K562 (cell line): ENCODE measurements at regions not wholly inside any gene's neighbourhood (a gene's known extent, or its start where the extent isn't known, plus 50 kb on each side); places are given as distances from the start of the nearest gene placed in this dataset.

ENCODE experiments used
- ATAC-seq: fragments of 200-7000 bp; cut with Tn5 transposase; 3 replicates; pipeline ENCODE4 v1.9.1; 2020; ENCODE audit warnings: moderate library complexity
- BruUV-seq: library from RNA; stranded (reverse); fragments of 400-500 nt; replicated peaks from 2 replicates; lab custom pipeline; 2021; lab: Mats Ljungman, UMichigan
- CTCF ChIA-PET: fragments of 300-600 bp; formaldehyde crosslinking; extraction: SDS; loops from one replicate; lab custom pipeline; 2021; ENCODE audit warnings: low intra/inter-chr PET ratio; lab: Yijun Ruan, JAX
- POLR2A ChIA-PET: fragments of 300-600, 350-650 bp; sonication (Branson Sonifier 250); formaldehyde crosslinking; extraction: SDS; loops from one replicate; lab custom pipeline; 2021; ENCODE audit warnings: antibody characterized with exemption, inconsistent platforms; lab: Yijun Ruan, JAX
- DNase-seq, 4 experiments: peaks; one replicate each; pipeline versions ENCODE4 v3.0.0 to v3.0.0-alpha.2; 2011 to 2018; ENCODE audit warnings: low spot score in 3 of 4, mixed read lengths in 3 of 4; ENCODE audit errors: extremely low read depth in 1 of 4
- FAIRE-seq: peaks from 2 replicates; lab custom pipeline; 2011; peaks lifted over from hg19 to GRCh38; lab: Jason Lieb, UNC
- H2AFZ ChIP-seq: 2 replicates; pipeline ENCODE4 v1.6.0; 2011; ENCODE audit warnings: low read depth, low read length, control low read depth, inconsistent platforms
- H3K27ac ChIP-seq: fragments of 200-600 bp; 3 replicates; pipeline ENCODE4 v1.8.0; 2011; ENCODE audit warnings: low read depth, mild to moderate bottlenecking, control low read depth, inconsistent platforms, low read length, moderate library complexity, mixed read lengths; ENCODE audit errors: extremely low read depth
- H3K27me3 ChIP-seq, 2 experiments: fragments of 300-600 bp in 1 of 2; 2 replicates in 1 of 2; 3 replicates in 1 of 2; pipeline versions ENCODE4 v1.6.0 to v1.8.0; 2011; ENCODE audit warnings: inconsistent platforms in 2 of 2, low read length in 2 of 2, mild to moderate bottlenecking in 1 of 2, mixed read lengths in 1 of 2, moderate library complexity in 1 of 2; ENCODE audit not compliant: control insufficient read depth in 2 of 2, insufficient read depth in 2 of 2
- H3K36me3 ChIP-seq: fragments of 300-600 bp; 3 replicates; pipeline ENCODE4 v1.8.0; 2011; ENCODE audit warnings: mild to moderate bottlenecking, low read length, inconsistent platforms; ENCODE audit not compliant: control insufficient read depth, insufficient read depth
- H3K4me1 ChIP-seq, 2 experiments: fragments of 200-600 bp in 1 of 2; replicated peaks in 1 of 2; 2 replicates in 1 of 2; 3 replicates in 1 of 2; pipeline versions ENCODE4 v1.5.1 to v1.8.0; 2011; ENCODE audit warnings: inconsistent platforms in 2 of 2, low read length in 2 of 2, mild to moderate bottlenecking in 1 of 2, mixed read lengths in 1 of 2, moderate library complexity in 1 of 2; ENCODE audit not compliant: control insufficient read depth in 2 of 2, insufficient read depth in 2 of 2
- H3K4me2 ChIP-seq: 2 replicates; pipeline ENCODE4 v1.6.1; 2011; ENCODE audit warnings: low read length, control low read depth, inconsistent platforms, mixed read lengths; ENCODE audit not compliant: insufficient read depth
- H3K4me3 ChIP-seq: fragments of 200-600 bp; sonication (generic), shearing (Covaris generic); 2 replicates; pipeline ENCODE4 v1.5.1; 2016; ENCODE audit warnings: control low read depth, inconsistent platforms
- H3K79me2 ChIP-seq: fragments of 200-600 bp; 3 replicates; pipeline ENCODE4 v1.8.0; 2011; ENCODE audit warnings: low read length, inconsistent platforms; ENCODE audit not compliant: control insufficient read depth, insufficient read depth
- H3K9ac ChIP-seq, 2 experiments: 2 replicates each; pipeline versions ENCODE4 v1.6.0 to v1.6.1; 2011; ENCODE audit warnings: low read depth in 2 of 2, low read length in 2 of 2, control low read depth in 1 of 2, inconsistent platforms in 1 of 2, mild to moderate bottlenecking in 1 of 2, mixed read lengths in 1 of 2; ENCODE audit not compliant: insufficient read depth in 1 of 2
- H3K9me1 ChIP-seq: one replicate; pipeline ENCODE4 v1.6.0; 2011; ENCODE audit warnings: inconsistent platforms, mild to moderate bottlenecking, low read length, moderate library complexity; ENCODE audit not compliant: control insufficient read depth, insufficient read depth
- H3K9me3 ChIP-seq: replicated peaks from 2 replicates; pipeline ENCODE4 v1.5.1; 2011; ENCODE audit warnings: low read depth, low read length, inconsistent platforms; ENCODE audit not compliant: control insufficient read depth, insufficient read depth
- H4K20me1 ChIP-seq: replicated peaks from 2 replicates; pipeline ENCODE4 v1.6.1; 2011; ENCODE audit warnings: low read length, inconsistent platforms, mixed read lengths; ENCODE audit not compliant: control insufficient read depth, insufficient read depth
- ARID2 ChIP-seq: fragments of 450-650 bp; IDR thresholded peaks from 2 replicates; pipeline ENCODE4 v1.6.1; 2017; ENCODE audit warnings: antibody characterized with exemption, mild to moderate bottlenecking
- CHCHD3 ChIP-seq: fragments of 250-450 bp; sonication (Bioruptor Pico); IDR thresholded peaks from 2 replicates; pipeline ENCODE4 v2.1.2; 2022; ENCODE audit warnings: mild to moderate bottlenecking
- FOXK1 ChIP-seq: sonication (generic); formaldehyde crosslinking; IDR thresholded peaks from 2 replicates; pipeline ENCODE4 v1.8.0; 2022; ENCODE audit warnings: missing genetic modification reagents, mild to moderate bottlenecking, borderline replicate concordance
- KLF13 ChIP-seq: fragments of 450-650 bp; IDR thresholded peaks from 2 replicates; pipeline ENCODE4 v1.6.1; 2016; ENCODE audit warnings: missing genetic modification characterization, low read depth, mild to moderate bottlenecking, missing compliant biosample characterization, moderate library complexity, borderline replicate concordance
- MTA1 ChIP-seq: fragments of 450-650 bp; IDR thresholded peaks from 2 replicates; pipeline ENCODE4 v1.6.1; 2017; ENCODE audit warnings: borderline replicate concordance
- MYNN ChIP-seq, 2 experiments: sonication (generic); formaldehyde crosslinking in 1 of 2; IDR thresholded peaks; 2 replicates each; pipeline versions ENCODE4 v1.5.0 to v1.6.1; 2016 to 2020; ENCODE audit warnings: antibody characterized with exemption in 1 of 2, missing genetic modification reagents in 1 of 2
- RBM15 ChIP-seq: fragments of 200-400 bp; formaldehyde crosslinking; IDR thresholded peaks from 2 replicates; pipeline ENCODE4 v1.6.1; 2018; ENCODE audit warnings: mild to moderate bottlenecking, low read length, moderate library complexity; ENCODE audit not compliant: insufficient read depth
- RCOR1 ChIP-seq, 2 experiments: IDR thresholded peaks; 2 replicates each; pipeline ENCODE4 v1.6.1; 2012; ENCODE audit warnings: low read depth in 2 of 2, low read length in 2 of 2, borderline replicate concordance in 1 of 2, improper control_type of control experiment in 1 of 2
- TFAM ChIP-seq: fragments of 250-450 bp; sonication (Bioruptor Pico); conservative IDR thresholded peaks from 2 replicates; pipeline ENCODE4 v1.5.0; 2021; ENCODE audit warnings: mild to moderate bottlenecking, moderate library complexity
- TOE1 ChIP-seq, 2 experiments: fragments of 450-650 bp in 1 of 2; sonication (generic) in 1 of 2; formaldehyde crosslinking in 1 of 2; IDR thresholded peaks; 2 replicates each; pipeline versions ENCODE4 v1.7.1 to v1.8.0; 2016 to 2022; ENCODE audit warnings: borderline replicate concordance in 2 of 2, mild to moderate bottlenecking in 2 of 2, antibody characterized with exemption in 1 of 2, inconsistent platforms in 1 of 2, low read depth in 1 of 2, missing genetic modification reagents in 1 of 2, moderate library complexity in 1 of 2
- ZBED1 ChIP-seq: IDR thresholded peaks from 2 replicates; pipeline ENCODE4 v1.6.1; 2014
- ZBTB7A ChIP-seq: IDR thresholded peaks from 2 replicates; pipeline ENCODE4 v1.6.1; 2011; ENCODE audit warnings: low read depth, mild to moderate bottlenecking, low read length, moderate library complexity, borderline replicate concordance; ENCODE audit not compliant: control insufficient read depth
- ZNF431 ChIP-seq: sonication (generic); formaldehyde crosslinking; IDR thresholded peaks from 2 replicates; pipeline ENCODE4 v1.8.0; 2022; ENCODE audit warnings: mild to moderate bottlenecking, missing genetic modification reagents
- ZNF511 ChIP-seq: sonication (generic); formaldehyde crosslinking; IDR thresholded peaks from 2 replicates; pipeline ENCODE4 v1.8.0; 2022; ENCODE audit warnings: mild to moderate bottlenecking, missing genetic modification reagents
- ZSCAN29 ChIP-seq: fragments of 450-650 bp; IDR thresholded peaks from 2 replicates; pipeline ENCODE4 v1.6.1; 2017
- WGBS: fragments of 100-300 bp; shearing (Covaris generic); methylation state at CpG from one replicate; pipeline ENCODE4 v1.1.6; 2016; ENCODE audit warnings: low coverage, mixed read lengths; ENCODE audit not compliant: insufficient coverage; ENCODE audit errors: missing lambda C conversion rate; 5-methylcytosine and 5-hydroxymethylcytosine counted together
- in situ Hi-C: fragments of 300-500 bp; cut with MboI; formaldehyde crosslinking; loops from 4 replicates; pipeline ENCODE4 v1.15.0; 2018; ENCODE audit warnings: inconsistent platforms, mixed read lengths
- intact Hi-C: fragments of 100-400 bp; cut with micrococcal nuclease; formaldehyde crosslinking; loops from 2 replicates; pipeline ENCODE4 v1.14.2; 2022
- TF ChIP-seq, protein P1 (sequence below): sonication (generic); formaldehyde crosslinking; IDR thresholded peaks from 2 replicates; pipeline ENCODE4 v1.4.0; 2020; ENCODE audit warnings: mild to moderate bottlenecking, missing genetic modification reagents
- TF ChIP-seq, protein P2 (sequence below): fragments of 200-800 bp; sonication (Bioruptor generic); IDR thresholded peaks from 2 replicates; pipeline ENCODE4 v1.6.1; 2017; ENCODE audit warnings: missing genetic modification characterization, missing compliant biosample characterization
- TF ChIP-seq, protein P3 (sequence below): IDR thresholded peaks from 2 replicates; pipeline ENCODE4 v1.6.1; 2011; ENCODE audit not compliant: insufficient read length; ENCODE audit errors: extremely low read depth

DNA sequence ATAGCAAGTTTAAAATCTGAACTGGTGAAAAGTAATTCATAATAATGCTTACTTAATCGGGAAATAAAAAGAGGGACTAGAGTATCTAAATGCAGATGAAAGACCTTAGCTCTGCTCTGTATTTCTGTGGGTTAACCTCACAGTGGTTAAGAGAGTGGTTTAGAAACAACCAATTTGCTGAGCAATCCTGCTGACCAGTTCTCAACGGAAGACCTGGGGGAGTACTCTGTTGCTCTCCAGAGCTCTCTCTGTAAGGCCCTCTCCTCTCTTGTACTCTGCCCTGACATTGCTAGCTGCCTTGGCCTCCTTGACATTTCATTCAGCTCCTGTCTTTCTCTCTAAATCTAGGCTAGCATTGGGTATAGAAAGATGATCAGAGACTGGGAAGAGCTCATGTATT, 1186.6 kb upstream of the SEMA6A start:
- BruUV-seq = no TSS peak
- in situ Hi-C loops (no loop called here), intact Hi-C loops (no loop called here)
- WGBS = 0% methylated on average over 2 of the region's 2 CpGs
- FAIRE-seq (no peak), ATAC-seq (no peak), DNase-seq (no peak)
- Histone ChIP-seq H3K9me3 (no peaks in the 10 kb centered on the region), H3K4me1 (no peaks in the 10 kb centered on the region), H3K4me2 (no peak overlapping the region), H4K20me1 (no peaks in the 10 kb centered on the region), H3K27ac (no peak overlapping the region), H3K9me1 (no peaks in the 10 kb centered on the region), H3K4me3 (no peak overlapping the region), H3K79me2 (no peaks in the 10 kb centered on the region), H3K27me3 (no peaks in the 10 kb centered on the region), H2AFZ (no peak overlapping the region), H3K36me3 (no peaks in the 10 kb centered on the region), H3K9ac (no peak overlapping the region)
- ChIA-PET POLR2A (no interaction called here), CTCF (no interaction called here)
- TF ChIP-seq MTA1 (no peak), RCOR1 (IDR thresholded peaks at IDR 0.05; ENCODE audit: borderline replicate concordance in 1 of 2, low read depth in 2 of 2, low read length in 2 of 2) (no peak), CHCHD3 (no peak), ZNF511 (CRISPR knock-in tag) (no peak), ZBTB7A (no peak), FOXK1 (no peak), MYNN (IDR thresholded peaks at IDR 0.05) (no peak), MYNN (CRISPR knock-in tag; IDR thresholded peaks at IDR 0.05) (no peak), KLF13 (no peak), ZNF431 (CRISPR knock-in tag) (no peak), TFAM (CRISPR knock-in tag) (no peak), ZSCAN29 (no peak), ZBED1 (no peak), ARID2 (no peak), TOE1 (IDR thresholded peaks at IDR 0.05; ENCODE audit: borderline replicate concordance) (no peak), TOE1 (CRISPR knock-in tag; IDR thresholded peaks at IDR 0.05; ENCODE audit: borderline replicate concordance, low read depth) (no peak), RBM15 (no peak)
- TF ChIP-seq, protein P1, sequence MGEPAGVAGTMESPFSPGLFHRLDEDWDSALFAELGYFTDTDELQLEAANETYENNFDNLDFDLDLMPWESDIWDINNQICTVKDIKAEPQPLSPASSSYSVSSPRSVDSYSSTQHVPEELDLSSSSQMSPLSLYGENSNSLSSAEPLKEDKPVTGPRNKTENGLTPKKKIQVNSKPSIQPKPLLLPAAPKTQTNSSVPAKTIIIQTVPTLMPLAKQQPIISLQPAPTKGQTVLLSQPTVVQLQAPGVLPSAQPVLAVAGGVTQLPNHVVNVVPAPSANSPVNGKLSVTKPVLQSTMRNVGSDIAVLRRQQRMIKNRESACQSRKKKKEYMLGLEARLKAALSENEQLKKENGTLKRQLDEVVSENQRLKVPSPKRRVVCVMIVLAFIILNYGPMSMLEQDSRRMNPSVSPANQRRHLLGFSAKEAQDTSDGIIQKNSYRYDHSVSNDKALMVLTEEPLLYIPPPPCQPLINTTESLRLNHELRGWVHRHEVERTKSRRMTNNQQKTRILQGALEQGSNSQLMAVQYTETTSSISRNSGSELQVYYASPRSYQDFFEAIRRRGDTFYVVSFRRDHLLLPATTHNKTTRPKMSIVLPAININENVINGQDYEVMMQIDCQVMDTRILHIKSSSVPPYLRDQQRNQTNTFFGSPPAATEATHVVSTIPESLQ (CRISPR knock-in tag) = no peak
- TF ChIP-seq, protein P2, sequence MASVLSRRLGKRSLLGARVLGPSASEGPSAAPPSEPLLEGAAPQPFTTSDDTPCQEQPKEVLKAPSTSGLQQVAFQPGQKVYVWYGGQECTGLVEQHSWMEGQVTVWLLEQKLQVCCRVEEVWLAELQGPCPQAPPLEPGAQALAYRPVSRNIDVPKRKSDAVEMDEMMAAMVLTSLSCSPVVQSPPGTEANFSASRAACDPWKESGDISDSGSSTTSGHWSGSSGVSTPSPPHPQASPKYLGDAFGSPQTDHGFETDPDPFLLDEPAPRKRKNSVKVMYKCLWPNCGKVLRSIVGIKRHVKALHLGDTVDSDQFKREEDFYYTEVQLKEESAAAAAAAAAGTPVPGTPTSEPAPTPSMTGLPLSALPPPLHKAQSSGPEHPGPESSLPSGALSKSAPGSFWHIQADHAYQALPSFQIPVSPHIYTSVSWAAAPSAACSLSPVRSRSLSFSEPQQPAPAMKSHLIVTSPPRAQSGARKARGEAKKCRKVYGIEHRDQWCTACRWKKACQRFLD (CRISPR knock-in tag) = no peak
- TF ChIP-seq, protein P3, sequence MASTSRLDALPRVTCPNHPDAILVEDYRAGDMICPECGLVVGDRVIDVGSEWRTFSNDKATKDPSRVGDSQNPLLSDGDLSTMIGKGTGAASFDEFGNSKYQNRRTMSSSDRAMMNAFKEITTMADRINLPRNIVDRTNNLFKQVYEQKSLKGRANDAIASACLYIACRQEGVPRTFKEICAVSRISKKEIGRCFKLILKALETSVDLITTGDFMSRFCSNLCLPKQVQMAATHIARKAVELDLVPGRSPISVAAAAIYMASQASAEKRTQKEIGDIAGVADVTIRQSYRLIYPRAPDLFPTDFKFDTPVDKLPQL = no peak
